ENCODE measurements at regions not wholly inside any gene's neighbourhood (a gene's known extent, or its start where the extent isn't known, plus 50 kb on each side); places are given as distances from the start of the nearest gene placed in this dataset.

DNA sequence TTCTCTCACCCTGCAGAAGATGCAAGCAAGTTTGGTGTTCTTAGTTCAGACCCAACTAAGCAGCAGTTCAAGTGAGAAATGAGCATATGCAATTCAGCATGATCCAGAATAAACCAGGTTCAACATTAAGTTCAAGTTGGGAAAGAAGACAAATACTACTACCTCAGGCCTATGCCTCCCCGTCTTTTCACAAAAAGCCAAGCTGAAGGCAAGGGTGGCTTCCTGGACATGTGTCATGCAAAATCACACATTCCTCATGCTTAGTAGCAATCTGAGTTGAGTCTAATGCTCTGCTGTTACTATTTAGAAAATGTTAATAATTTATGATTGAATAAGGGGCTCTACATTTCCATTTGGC is 453.4 kb upstream of the GRAMD2B start:
- H3K4me3 ChIP-seq (ENCODE audit: low read depth, low read length) = no peak overlapping the region
- no peak for DNase-seq (ENCODE audit: low read depth)
- TF ChIP-seq CTCF (IDR thresholded peaks at IDR 0.05; ENCODE audit: insufficient read depth, low read length) = no peak

- DNase-seq (ENCODE audit: low read depth) = no peak
- no peak for TF ChIP-seq CTCF (IDR thresholded peaks at IDR 0.05; ENCODE audit: insufficient read depth, low read length)
- no peak overlapping the region for H3K4me3 ChIP-seq (ENCODE audit: low read depth, low read length)
Observed at GRCh38 chr5:125970631-125971307, 452.4 kb upstream of the GRAMD2B start.

DNA sequence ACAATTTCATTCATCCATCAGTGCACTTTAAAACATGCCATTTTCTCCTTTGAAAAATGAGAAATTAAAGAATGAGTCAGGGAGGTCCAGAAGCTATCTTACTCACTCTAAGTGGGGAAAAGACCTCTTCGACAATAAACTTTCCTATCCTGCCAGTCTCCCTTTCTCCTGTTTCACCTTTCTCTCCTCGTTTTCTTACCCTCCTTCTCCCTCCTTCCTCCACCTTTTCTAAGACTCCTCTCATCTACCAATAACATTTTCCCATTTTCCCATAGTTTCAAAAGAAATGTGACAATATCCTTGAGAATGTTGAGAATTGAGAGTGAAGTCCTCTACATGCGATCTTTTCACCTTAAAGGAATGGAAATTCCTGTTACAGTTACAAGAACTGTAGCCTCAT is 450.5 kb upstream of the GRAMD2B start:
- TF ChIP-seq CTCF (IDR thresholded peaks at IDR 0.05; ENCODE audit: insufficient read depth, low read length) = no peak
- H3K4me3 ChIP-seq (ENCODE audit: low read depth, low read length) = no peak overlapping the region
- DNase-seq (ENCODE audit: low read depth) = no peak

- no peak overlapping the region for H3K4me3 ChIP-seq (ENCODE audit: low read depth, low read length)
- no peak for TF ChIP-seq CTCF (IDR thresholded peaks at IDR 0.05; ENCODE audit: insufficient read depth, low read length)
- no peak for DNase-seq (ENCODE audit: low read depth)
Observed at GRCh38 chr5:125974679-125975078, 448.5 kb upstream of the GRAMD2B start.

DNA sequence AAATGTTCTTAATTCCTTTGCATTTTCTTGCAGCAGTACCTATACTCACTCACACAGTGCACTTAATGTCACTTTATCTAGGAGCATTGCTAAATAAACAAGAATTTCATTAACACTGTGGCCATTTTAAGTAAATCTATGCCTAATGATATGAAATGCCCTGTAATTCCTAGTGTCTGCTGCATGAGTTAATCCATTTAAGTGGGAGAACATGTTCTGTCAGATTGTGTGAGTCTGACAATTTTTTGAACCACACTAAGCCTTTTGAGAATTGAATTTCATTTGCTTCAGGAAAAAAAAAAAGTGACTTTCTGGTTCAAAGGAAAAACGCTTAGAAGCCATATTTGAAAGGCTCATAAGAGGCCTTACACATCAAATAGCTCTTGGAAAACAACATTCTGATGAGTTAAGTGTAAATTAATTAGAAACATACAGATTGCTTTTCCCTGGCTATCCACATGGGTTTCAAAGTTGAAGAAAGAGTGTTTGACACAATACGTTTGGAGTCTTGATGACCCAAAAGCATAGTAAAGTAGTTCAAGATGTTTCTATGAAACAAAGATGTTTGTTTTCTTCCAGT is 446.7 kb upstream of the GRAMD2B start:
- no peak overlapping the region for H3K4me3 ChIP-seq (ENCODE audit: low read depth, low read length)
- TF ChIP-seq CTCF (IDR thresholded peaks at IDR 0.05; ENCODE audit: insufficient read depth, low read length) = no peak
- no peak for DNase-seq (ENCODE audit: low read depth)

DNA sequence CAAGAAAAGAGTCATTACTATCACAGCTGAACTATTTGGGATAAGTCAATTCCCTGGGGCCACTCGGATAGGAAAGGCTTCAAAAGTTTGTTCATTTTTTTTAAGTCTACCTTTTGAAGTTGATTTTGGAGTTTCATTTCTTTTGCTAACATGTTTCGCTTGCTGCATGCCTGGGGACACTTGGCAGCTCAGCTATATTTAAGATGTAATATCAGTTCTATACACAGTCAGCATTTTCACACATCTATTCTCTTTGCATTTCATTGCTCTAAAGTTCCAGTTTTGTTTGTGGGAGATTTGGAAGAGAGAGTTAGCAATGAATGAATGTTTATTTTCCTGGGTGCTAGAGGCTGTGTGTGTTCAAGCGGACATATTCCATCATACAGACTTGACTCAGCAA is 445.2 kb upstream of the GRAMD2B start:
- TF ChIP-seq CTCF (IDR thresholded peaks at IDR 0.05; ENCODE audit: insufficient read depth, low read length) = no peak
- H3K4me3 ChIP-seq (ENCODE audit: low read depth, low read length) = no peak overlapping the region
- no peak for DNase-seq (ENCODE audit: low read depth)

GRCh38 chr5:125979636-125980035 is 443.6 kb upstream of the GRAMD2B start:
- DNase-seq (ENCODE audit: low read depth) = no peak

More at GRCh38 chr5:125979636-125980035, 443.6 kb upstream of the GRAMD2B start:
- TF ChIP-seq CTCF (IDR thresholded peaks at IDR 0.05; ENCODE audit: insufficient read depth, low read length) = no peak
- no peak overlapping the region for H3K4me3 ChIP-seq (ENCODE audit: low read depth, low read length)
